H1 (cell line): ENCODE measurements at regions not wholly inside any gene's neighbourhood (a gene's known extent, or its start where the extent isn't known, plus 50 kb on each side); places are given as distances from the start of the nearest gene placed in this dataset.

Experiments
- CHD7 ChIP-seq: fragments of 300-600 bp; sonication (generic); IDR thresholded peaks from 2 replicates; pipeline ENCODE4 v1.7.1; 2012; ENCODE audit warnings: low read length, moderate library complexity, mild to moderate bottlenecking, inconsistent platforms; ENCODE audit not compliant: insufficient replicate concordance
- EGR1 ChIP-seq: IDR thresholded peaks from 2 replicates; pipeline ENCODE4 v1.6.1; 2011; ENCODE audit warnings: low read depth, low read length, borderline replicate concordance
- JUND ChIP-seq: IDR thresholded peaks from 2 replicates; pipeline ENCODE4 v1.6.1; 2011; ENCODE audit warnings: mild to moderate bottlenecking, improper control_type of control experiment, low read length
- SP1 ChIP-seq: IDR thresholded peaks from 2 replicates; pipeline ENCODE4 v1.6.1; 2011; ENCODE audit warnings: low read depth, low read length
- TAF1 ChIP-seq: IDR thresholded peaks from 2 replicates; pipeline ENCODE4 v1.6.1; 2011; ENCODE audit warnings: mild to moderate bottlenecking, low read depth, low read length

GRCh38 chr20:7313047-7313446 lies 545.6 kb downstream of the BMP2 start (continued):
- TF ChIP-seq CHD7 (no peak), SP1 (no peak), TAF1 (no peak), JUND (no peak), EGR1 (no peak)
